Mammary epithelial cell (primary cell): ENCODE measurements at regions not wholly inside any gene's neighbourhood (a gene's known extent, or its start where the extent isn't known, plus 50 kb on each side); places are given as distances from the start of the nearest gene placed in this dataset.

Source experiments
- CTCF ChIP-seq, 2 donors: IDR thresholded peaks in 1 of 2; conservative IDR thresholded peaks in 1 of 2; 2 replicates each; pipeline ENCODE4 v1.5.1; 2011 to 2012; ENCODE audit warnings: inconsistent platforms in 2 of 2, low read length in 2 of 2, mild to moderate bottlenecking in 2 of 2, control low read depth in 1 of 2, low read depth in 1 of 2; ENCODE audit not compliant: insufficient read depth in 1 of 2; ENCODE audit errors: extremely low read depth in 1 of 2
- EZH2 ChIP-seq: IDR thresholded peaks from 2 replicates; pipeline ENCODE4 v1.6.1; 2012; ENCODE audit warnings: low read length, inconsistent platforms, borderline replicate concordance

GRCh38 chr2:187710791-187711521, 156.7 kb upstream of the TFPI start:
- no peak for TF ChIP-seq CTCF (conservative IDR thresholded peaks at IDR 0.05 in 1 of 2, IDR thresholded peaks at IDR 0.05 in 1 of 2; ENCODE audit: extremely low read depth in 1 of 2, insufficient read depth in 1 of 2, low read depth in 1 of 2, low read length in 2 of 2)
- no peak for TF ChIP-seq EZH2
